HEK293T (cell line): ENCODE measurements at regions not wholly inside any gene's neighbourhood (a gene's known extent, or its start where the extent isn't known, plus 50 kb on each side); places are given as distances from the start of the nearest gene placed in this dataset.

Experiments used
- ARNT ChIP-seq: fragments of 450-650 bp; IDR thresholded peaks from 2 replicates; pipeline ENCODE4 v1.6.1; 2017; ENCODE audit warnings: mild to moderate bottlenecking
- ELF4 ChIP-seq: fragments of 450-650 bp; IDR thresholded peaks from 2 replicates; pipeline ENCODE4 v1.6.1; 2017; ENCODE audit warnings: antibody characterized with exemption
- FOXA1 ChIP-seq: fragments of 450-650 bp; IDR thresholded peaks from 2 replicates; pipeline ENCODE4 v1.6.1; 2016; ENCODE audit warnings: mild to moderate bottlenecking
- FOXM1 ChIP-seq: fragments of 450-650 bp; IDR thresholded peaks from 2 replicates; pipeline ENCODE4 v1.6.1; 2017; ENCODE audit warnings: mild to moderate bottlenecking, borderline replicate concordance
- SP1 ChIP-seq: fragments of 450-650 bp; IDR thresholded peaks from 2 replicates; pipeline ENCODE4 v1.6.1; 2017
- SUZ12 ChIP-seq: fragments of 450-650 bp; IDR thresholded peaks from 2 replicates; pipeline ENCODE4 v1.6.1; 2016; ENCODE audit warnings: mild to moderate bottlenecking
- TARDBP ChIP-seq: fragments of 450-650 bp; IDR thresholded peaks from 2 replicates; pipeline ENCODE4 v1.6.1; 2016
- ZNF384 ChIP-seq: fragments of 450-650 bp; IDR thresholded peaks from 2 replicates; pipeline ENCODE4 v1.6.1; 2016
- TF ChIP-seq, protein P1 (sequence below): fragments of 450-650 bp; IDR thresholded peaks from 2 replicates; pipeline ENCODE4 v1.6.1; 2016

DNA sequence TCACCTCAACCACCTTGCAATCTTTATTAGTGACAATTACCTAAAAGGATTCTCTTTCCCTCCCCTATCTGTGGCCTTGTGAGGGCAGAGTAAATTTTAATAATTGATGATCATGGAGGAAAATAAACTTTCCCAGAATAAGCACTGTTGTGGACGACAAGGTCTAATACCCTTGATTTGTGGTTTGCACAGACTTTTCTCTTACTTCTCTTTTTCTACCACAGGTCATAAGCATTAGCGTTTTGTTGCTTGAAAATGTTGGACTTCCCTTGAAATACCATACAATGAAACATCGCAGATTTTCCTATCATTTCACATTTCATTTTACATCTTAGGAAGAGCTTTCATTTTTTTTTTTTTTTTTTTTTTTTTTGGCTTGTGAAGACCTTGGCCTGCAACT is 188.1 kb upstream of the TMEM72 start:
- no peak for TF ChIP-seq SP1
- no peak for TF ChIP-seq SUZ12
- TF ChIP-seq ARNT = no peak
- no peak for TF ChIP-seq ZNF384
- no peak for TF ChIP-seq ELF4
- TF ChIP-seq, protein P1, sequence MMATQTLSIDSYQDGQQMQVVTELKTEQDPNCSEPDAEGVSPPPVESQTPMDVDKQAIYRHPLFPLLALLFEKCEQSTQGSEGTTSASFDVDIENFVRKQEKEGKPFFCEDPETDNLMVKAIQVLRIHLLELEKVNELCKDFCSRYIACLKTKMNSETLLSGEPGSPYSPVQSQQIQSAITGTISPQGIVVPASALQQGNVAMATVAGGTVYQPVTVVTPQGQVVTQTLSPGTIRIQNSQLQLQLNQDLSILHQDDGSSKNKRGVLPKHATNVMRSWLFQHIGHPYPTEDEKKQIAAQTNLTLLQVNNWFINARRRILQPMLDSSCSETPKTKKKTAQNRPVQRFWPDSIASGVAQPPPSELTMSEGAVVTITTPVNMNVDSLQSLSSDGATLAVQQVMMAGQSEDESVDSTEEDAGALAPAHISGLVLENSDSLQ = no peak
- no peak for TF ChIP-seq FOXM1
- no peak for TF ChIP-seq FOXA1
- no peak for TF ChIP-seq TARDBP
